ENCODE measurements at regions not wholly inside any gene's neighbourhood (a gene's known extent, or its start where the extent isn't known, plus 50 kb on each side); places are given as distances from the start of the nearest gene placed in this dataset.

- Histone ChIP-seq H3K36me3 (ENCODE audit: control insufficient read depth, insufficient read depth, low read length) (no peaks in the 10 kb centered on the region), H3K27me3 (ENCODE audit: control insufficient read depth, insufficient read depth, low read length) (no peaks in the 10 kb centered on the region), H3K4me3 (ENCODE audit: low read depth, low read length) (no peak overlapping the region)
- no peak for DNase-seq (ENCODE audit: low read depth)
- TF ChIP-seq CTCF (IDR thresholded peaks at IDR 0.05; ENCODE audit: insufficient read depth, low read depth, low read length) = no peak
- ChIA-PET POLR2A (no interaction called here), CTCF (no interaction called here)
Measured at GRCh38 chr5:2238732-2239131, 356.0 kb upstream of the IRX4 start.

- no peak for DNase-seq (ENCODE audit: low read depth)
- POLR2A ChIA-PET = no interaction called here
- no peak overlapping the region for H3K4me3 ChIP-seq (ENCODE audit: low read depth, low read length)
- no peak for TF ChIP-seq CTCF (IDR thresholded peaks at IDR 0.05; ENCODE audit: insufficient read depth, low read depth, low read length)
- CTCF ChIA-PET = no interaction called here
- H3K27me3 ChIP-seq (ENCODE audit: control insufficient read depth, insufficient read depth, low read length) = no peaks in the 10 kb centered on the region
- H3K36me3 ChIP-seq (ENCODE audit: control insufficient read depth, insufficient read depth, low read length) = no peaks in the 10 kb centered on the region
Measured at GRCh38 chr5:2227433-2227832, 344.7 kb upstream of the IRX4 start.

- Histone ChIP-seq H3K36me3 (ENCODE audit: control insufficient read depth, insufficient read depth, low read length) (no peaks in the 10 kb centered on the region), H3K27me3 (ENCODE audit: control insufficient read depth, insufficient read depth, low read length) (no peaks in the 10 kb centered on the region), H3K4me3 (ENCODE audit: low read depth, low read length) (no peak overlapping the region)
- ChIA-PET CTCF (no interaction called here), POLR2A (no interaction called here)
- no peak for TF ChIP-seq CTCF (IDR thresholded peaks at IDR 0.05; ENCODE audit: insufficient read depth, low read depth, low read length)
- no peak for DNase-seq (ENCODE audit: low read depth)
Measured at GRCh38 chr5:2224689-2225088, 342.0 kb upstream of the IRX4 start.

GRCh38 chr5:2223303-2223702 is 340.6 kb upstream of the IRX4 start:
- TF ChIP-seq CTCF (IDR thresholded peaks at IDR 0.05; ENCODE audit: insufficient read depth, low read depth, low read length) = no peak
- CTCF ChIA-PET = no interaction called here
- no peak overlapping the region for H3K4me3 ChIP-seq (ENCODE audit: low read depth, low read length)

GRCh38 chr5:2222246-2222992 is 339.7 kb upstream of the IRX4 start:
- DNase-seq (ENCODE audit: low read depth) = no peak
- TF ChIP-seq CTCF (IDR thresholded peaks at IDR 0.05; ENCODE audit: insufficient read depth, low read depth, low read length) = no peak
- ChIA-PET CTCF (no interaction called here), POLR2A (no interaction called here)
- no peaks in the 10 kb centered on the region for H3K27me3 ChIP-seq (ENCODE audit: control insufficient read depth, insufficient read depth, low read length)
- no peak overlapping the region for H3K4me3 ChIP-seq (ENCODE audit: low read depth, low read length)
- no peaks in the 10 kb centered on the region for H3K36me3 ChIP-seq (ENCODE audit: control insufficient read depth, insufficient read depth, low read length)

More at GRCh38 chr5:2223303-2223702, 340.6 kb upstream of the IRX4 start:
- no peak for DNase-seq (ENCODE audit: low read depth)
- H3K36me3 ChIP-seq (ENCODE audit: control insufficient read depth, insufficient read depth, low read length) = no peaks in the 10 kb centered on the region
- POLR2A ChIA-PET = no interaction called here
- H3K27me3 ChIP-seq (ENCODE audit: control insufficient read depth, insufficient read depth, low read length) = no peaks in the 10 kb centered on the region

Data from BJ (cell line).